ENCODE measurements at regions not wholly inside any gene's neighbourhood (a gene's known extent, or its start where the extent isn't known, plus 50 kb on each side); places are given as distances from the start of the nearest gene placed in this dataset.

GRCh38 chr3:160128056-160128455, 97.2 kb upstream of the C3orf80 start:
- no peak for ATAC-seq
- TF ChIP-seq ZNF8 (CRISPR knock-in tag; IDR thresholded peaks at IDR 0.05) (no peak), PPARA (CRISPR knock-in tag; IDR thresholded peaks at IDR 0.05; ENCODE audit: borderline replicate concordance) (no peak), ZFP3 (CRISPR knock-in tag; IDR thresholded peaks at IDR 0.05) (no peak), ZFP30 (CRISPR knock-in tag; IDR thresholded peaks at IDR 0.05) (no peak), PATZ1 (CRISPR knock-in tag; IDR thresholded peaks at IDR 0.05; ENCODE audit: borderline replicate concordance) (no peak), TOX (CRISPR knock-in tag; IDR thresholded peaks at IDR 0.05; ENCODE audit: borderline replicate concordance) (no peak), ARNTL (CRISPR knock-in tag; IDR thresholded peaks at IDR 0.05; ENCODE audit: borderline replicate concordance, low read depth) (no peak), BACH2 (CRISPR knock-in tag; IDR thresholded peaks at IDR 0.05; ENCODE audit: borderline replicate concordance) (no peak), TCF4 (CRISPR knock-in tag; IDR thresholded peaks at IDR 0.05; ENCODE audit: borderline replicate concordance) (no peak), RARB (CRISPR knock-in tag; IDR thresholded peaks at IDR 0.05) (no peak), ZC3H10 (CRISPR knock-in tag; IDR thresholded peaks at IDR 0.05) (no peak), ZNF565 (CRISPR knock-in tag; conservative IDR thresholded peaks at IDR 0.05; ENCODE audit: low read depth) (no peak), SNAI2 (CRISPR knock-in tag; IDR thresholded peaks at IDR 0.05) (no peak), CSDC2 (CRISPR knock-in tag; IDR thresholded peaks at IDR 0.05) (no peak)

GRCh38 chr3:160129459-160130061, 95.7 kb upstream of the C3orf80 start:
- TF ChIP-seq ISL1 (CRISPR knock-in tag; IDR thresholded peaks at IDR 0.05): peak; percentile 58
- no peak for TF ChIP-seq CSRNP3 (CRISPR knock-in tag; IDR thresholded peaks at IDR 0.05)
- 0 out of 2 replicates have a peak, but pooled peaks have one; percentile 11 for TF ChIP-seq PATZ1 (CRISPR knock-in tag; IDR thresholded peaks at IDR 0.05; ENCODE audit: borderline replicate concordance)
- TF ChIP-seq ZFP30 (CRISPR knock-in tag; IDR thresholded peaks at IDR 0.05): no peak
- TF ChIP-seq ESRRG (CRISPR knock-in tag; IDR thresholded peaks at IDR 0.05): no peak
- no peak for TF ChIP-seq ZNF8 (CRISPR knock-in tag; IDR thresholded peaks at IDR 0.05)
- TF ChIP-seq TOX (CRISPR knock-in tag; IDR thresholded peaks at IDR 0.05; ENCODE audit: borderline replicate concordance): peak; percentile 72
- no peak for TF ChIP-seq CREB5 (CRISPR knock-in tag; IDR thresholded peaks at IDR 0.05; ENCODE audit: low read depth)
- TF ChIP-seq RARB (CRISPR knock-in tag; IDR thresholded peaks at IDR 0.05): peak; percentile 63; the same call in 1 of the 2 replicates
- no peak for TF ChIP-seq POU6F1 (CRISPR knock-in tag; IDR thresholded peaks at IDR 0.05; ENCODE audit: borderline replicate concordance, low read depth)
- no peak for TF ChIP-seq ZC3H10 (CRISPR knock-in tag; IDR thresholded peaks at IDR 0.05)
- ATAC-seq: peak; percentile 90

GRCh38 chr3:160130071-160130470, 95.2 kb upstream of the C3orf80 start:
- ATAC-seq: no peak
- TF ChIP-seq CSDC2 (CRISPR knock-in tag; IDR thresholded peaks at IDR 0.05): no peak
- no peak for TF ChIP-seq TOX (CRISPR knock-in tag; IDR thresholded peaks at IDR 0.05; ENCODE audit: borderline replicate concordance)
- no peak for TF ChIP-seq ZNF565 (CRISPR knock-in tag; conservative IDR thresholded peaks at IDR 0.05; ENCODE audit: low read depth)
- no peak for TF ChIP-seq CSRNP3 (CRISPR knock-in tag; IDR thresholded peaks at IDR 0.05)
- no peak for TF ChIP-seq GLIS3 (CRISPR knock-in tag; IDR thresholded peaks at IDR 0.05)
- no peak for TF ChIP-seq POU6F1 (CRISPR knock-in tag; IDR thresholded peaks at IDR 0.05; ENCODE audit: borderline replicate concordance, low read depth)
- TF ChIP-seq ZNF8 (CRISPR knock-in tag; IDR thresholded peaks at IDR 0.05): no peak
- no peak for TF ChIP-seq CREB5 (CRISPR knock-in tag; IDR thresholded peaks at IDR 0.05; ENCODE audit: low read depth)

Measured in SK-N-SH treated with all-trans-retinoic acid at 6 μM for 48 hours (cell line).